ENCODE measurements at regions not wholly inside any gene's neighbourhood (a gene's known extent, or its start where the extent isn't known, plus 50 kb on each side); places are given as distances from the start of the nearest gene placed in this dataset.

DNA sequence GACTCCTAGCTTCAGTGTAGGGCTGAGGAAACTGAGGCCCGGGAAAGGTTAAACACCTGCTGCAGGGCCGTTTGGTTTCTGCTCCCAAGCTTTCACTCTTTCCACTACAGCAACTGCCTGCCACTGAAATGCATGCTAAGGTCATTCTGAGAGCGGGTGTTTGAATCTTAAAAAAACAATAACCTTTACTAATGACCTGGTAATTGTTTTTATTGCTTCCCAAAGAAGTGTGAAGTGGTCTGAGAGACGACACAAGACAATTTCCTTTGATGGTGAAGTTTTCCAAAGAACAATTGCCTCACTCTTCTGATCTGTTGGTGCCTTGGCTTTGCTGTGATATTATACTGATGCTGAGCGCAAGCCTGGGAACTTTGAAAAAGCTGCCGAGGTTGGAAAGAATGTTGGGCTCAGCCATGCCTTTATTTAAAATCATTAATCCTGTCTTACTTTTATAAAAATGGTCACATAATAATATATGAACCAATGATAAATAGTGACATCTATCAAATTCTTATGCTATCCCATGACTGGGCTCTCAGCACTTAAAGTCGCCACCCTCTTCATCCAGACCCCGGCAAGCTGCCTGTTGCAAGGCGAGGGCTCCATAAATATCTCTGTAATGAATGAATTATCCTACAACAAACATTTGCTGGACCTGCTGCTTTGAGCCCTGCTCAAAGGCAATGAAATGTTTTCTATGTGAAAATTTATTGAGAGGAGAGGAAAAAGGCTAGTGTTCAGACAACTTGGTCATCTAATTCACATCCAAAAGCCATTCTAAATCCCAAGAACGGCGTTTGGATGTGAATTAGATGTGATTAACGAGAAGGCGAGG is 67.8 kb upstream of the SOD3 start:
- no peaks in the 10 kb centered on the region for H3K4me1 Mint-ChIP-seq
- H3K27me3 Mint-ChIP-seq, result peaks cover 6% of the 10 kb centered on the region
- H3K27ac Mint-ChIP-seq, result no peak overlapping the region
- H3K9me3 Mint-ChIP-seq, result no peaks in the 10 kb centered on the region
- DNase-seq, result no peak
- H3K4me3 Mint-ChIP-seq, result no peak overlapping the region
- no peak for ATAC-seq

DNA sequence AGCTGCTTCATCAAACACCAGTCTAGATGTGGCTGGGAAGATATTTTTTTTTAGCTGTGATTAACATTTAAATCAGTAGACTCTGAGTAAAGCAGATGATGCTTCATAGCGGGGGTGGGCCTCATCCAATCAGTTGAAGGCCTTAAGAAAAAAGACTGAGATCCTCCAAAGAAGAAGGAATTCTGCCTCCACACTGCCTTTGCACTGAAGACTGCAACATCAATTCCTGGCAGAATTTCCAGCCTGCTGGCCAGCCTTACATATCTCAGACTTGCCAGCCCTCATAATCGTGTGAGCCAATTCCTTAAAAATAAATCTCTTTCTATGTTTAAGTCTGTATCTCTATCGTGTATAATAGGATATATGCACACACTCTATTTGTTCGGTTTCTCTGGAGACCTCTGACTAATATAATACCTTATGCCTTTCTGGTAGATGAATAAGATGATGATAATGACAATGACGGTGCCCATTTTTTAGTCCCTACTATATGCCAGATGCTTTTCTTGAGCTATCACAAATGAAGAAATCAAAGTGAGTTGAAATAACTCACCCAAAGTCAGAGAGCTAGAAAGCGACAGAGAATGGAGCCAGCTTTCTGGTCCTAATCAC is 66.1 kb upstream of the SOD3 start:
- Mint-ChIP-seq H3K4me1 (no peaks in the 10 kb centered on the region), H3K27me3 (peaks cover 6% of the 10 kb centered on the region), H3K9me3 (no peaks in the 10 kb centered on the region), H3K4me3 (no peak overlapping the region), H3K27ac (no peak overlapping the region)
- ATAC-seq (no peak), DNase-seq (no peak)

DNA sequence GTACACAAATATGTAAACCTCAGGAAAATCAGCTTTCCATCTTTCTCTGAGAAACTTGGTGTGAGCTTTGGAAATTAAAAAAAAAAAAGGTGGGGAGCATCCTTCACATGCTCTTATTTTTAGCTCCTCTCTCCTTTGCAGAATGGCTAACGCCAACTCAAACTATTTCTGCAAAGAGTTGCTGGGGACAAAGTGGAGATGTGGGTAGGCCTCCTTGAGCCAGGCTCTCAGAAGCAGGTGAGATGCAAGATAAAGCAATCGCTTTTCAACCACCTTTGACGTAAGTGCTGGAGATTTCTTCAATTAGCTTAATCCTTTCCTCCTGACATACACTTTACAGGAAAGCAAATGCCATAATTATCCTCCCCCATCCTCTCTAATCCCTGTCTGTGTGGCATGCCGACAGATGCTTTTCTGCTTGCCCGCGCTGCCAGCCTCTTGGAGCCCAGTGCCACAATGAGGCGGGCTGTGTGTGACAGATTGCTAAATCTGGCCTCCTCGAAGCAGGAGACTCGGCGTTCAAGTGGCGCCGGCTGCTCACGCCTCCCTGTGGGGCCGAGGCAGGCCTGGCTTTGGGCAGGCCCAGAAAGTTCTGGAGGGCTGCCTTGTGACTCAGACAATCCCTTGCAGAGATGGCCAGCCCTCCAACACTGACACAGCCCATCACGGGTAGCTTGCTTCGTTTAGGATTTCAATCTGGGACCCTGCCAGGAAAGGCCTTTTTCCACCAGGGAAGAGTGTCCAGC is 64.9 kb upstream of the SOD3 start:
- DNase-seq (no peak), ATAC-seq (no peak)
- no peaks in the 10 kb centered on the region for H3K4me1 Mint-ChIP-seq
- no peak overlapping the region for H3K4me3 Mint-ChIP-seq
- H3K27me3 Mint-ChIP-seq, result peaks cover 6% of the 10 kb centered on the region
- H3K9me3 Mint-ChIP-seq, result no peaks in the 10 kb centered on the region
- no peak overlapping the region for H3K27ac Mint-ChIP-seq

DNA sequence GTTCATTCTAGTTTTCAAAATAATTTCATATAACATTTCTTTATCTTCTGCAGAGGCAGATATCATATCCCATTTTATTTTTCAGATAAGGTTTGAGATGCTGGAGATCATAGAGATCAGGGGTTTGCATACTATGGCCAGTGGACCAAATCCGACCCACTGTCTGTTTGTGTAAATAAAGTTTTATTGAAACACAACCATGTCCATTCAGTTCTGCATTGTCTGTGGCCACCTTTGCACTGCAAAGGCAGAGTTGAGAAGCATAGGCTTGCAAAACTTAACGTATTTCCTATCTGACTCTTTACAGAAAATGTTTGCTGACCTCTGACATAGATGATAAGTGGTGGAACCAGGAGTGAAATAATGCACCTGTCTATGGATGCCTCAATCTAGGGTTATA is 63.9 kb upstream of the SOD3 start:
- Mint-ChIP-seq H3K27ac (no peak overlapping the region), H3K27me3 (peaks cover 6% of the 10 kb centered on the region)
- no peak for ATAC-seq

DNA sequence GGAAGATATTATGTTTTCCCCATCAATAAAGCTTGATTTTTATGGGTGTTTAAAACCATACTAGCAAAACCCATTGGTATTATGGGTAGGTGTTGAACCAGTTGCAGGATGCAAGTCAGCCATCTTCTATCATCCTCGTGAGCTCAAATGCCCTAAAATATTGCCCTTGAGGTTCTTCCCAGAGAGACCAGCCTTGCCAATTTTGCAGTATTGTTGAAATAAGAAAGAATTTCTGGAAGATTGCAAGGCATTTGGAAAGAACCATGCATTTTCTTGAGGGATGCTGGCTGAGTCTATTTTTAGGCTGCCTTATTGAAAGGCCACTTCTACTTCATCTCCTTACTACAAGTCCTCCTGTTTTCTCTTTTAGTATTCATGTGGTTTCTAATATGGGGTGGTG is 60.9 kb upstream of the SOD3 start:
- Mint-ChIP-seq H3K4me3 (no peak overlapping the region), H3K27me3 (peaks cover 6% of the 10 kb centered on the region), H3K27ac (no peak overlapping the region), H3K4me1 (no peaks in the 10 kb centered on the region), H3K9me3 (peaks cover 10 to 23% of the 10 kb centered on the region in 2 donors)
- DNase-seq (no peak), ATAC-seq (no peak)

More for the DNA sequence above, 63.9 kb upstream of the SOD3 start:
- H3K4me3 Mint-ChIP-seq, result no peak overlapping the region
- no peaks in the 10 kb centered on the region for H3K4me1 Mint-ChIP-seq
- no peak for DNase-seq
- H3K9me3 Mint-ChIP-seq, result peaks cover 5 to 6% of the 10 kb centered on the region in 2 donors

DNA sequence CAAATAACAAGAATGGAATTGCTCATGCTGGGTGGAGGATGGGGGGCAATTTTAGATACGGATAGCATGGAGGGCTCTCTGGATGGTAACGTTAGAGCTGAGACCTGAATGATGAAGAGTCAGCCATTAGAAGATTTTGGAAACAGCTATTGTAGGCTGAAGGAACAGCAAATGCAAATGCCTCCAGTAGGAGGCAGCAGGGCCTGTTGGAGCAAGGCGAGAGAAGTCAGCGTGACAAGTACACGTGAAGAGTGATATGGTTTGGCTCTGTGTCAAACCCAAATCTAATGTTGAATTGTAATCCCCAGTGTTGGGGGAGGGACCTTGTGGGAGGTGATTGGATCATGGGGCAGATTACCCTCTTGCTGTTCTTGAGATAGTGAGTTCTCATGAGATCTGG is 59.3 kb upstream of the SOD3 start:
- ATAC-seq, result no peak
- Mint-ChIP-seq H3K4me1 (no peaks in the 10 kb centered on the region), H3K9me3 (peaks cover 10 to 23% of the 10 kb centered on the region in 2 donors), H3K27me3 (peaks cover 13% of the 10 kb centered on the region), H3K27ac (no peak overlapping the region), H3K4me3 (no peak overlapping the region)
- DNase-seq, result no peak

DNA sequence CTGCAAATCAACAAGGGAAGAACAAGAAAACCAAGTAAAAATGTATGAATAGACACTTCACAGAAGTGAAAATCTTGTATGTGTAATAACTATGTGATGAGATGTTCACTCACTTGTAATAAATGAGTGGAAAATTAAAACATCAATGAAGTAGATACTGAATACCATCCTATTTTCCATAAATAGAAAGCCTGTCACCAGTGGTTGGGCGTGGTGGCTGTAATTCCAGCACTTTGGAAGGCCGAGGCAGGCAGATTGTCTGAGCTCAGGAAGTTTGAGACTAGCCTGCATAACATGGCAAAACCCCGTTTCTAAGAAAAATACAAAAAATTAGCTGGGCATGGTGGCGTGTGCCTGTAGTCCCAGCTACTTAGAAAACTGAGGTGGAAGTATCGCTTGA is 53.5 kb upstream of the SOD3 start:
- H3K27me3 Mint-ChIP-seq, result peaks cover 19% of the 10 kb centered on the region
- no peaks in the 10 kb centered on the region for H3K4me1 Mint-ChIP-seq
- no peak overlapping the region for H3K4me3 Mint-ChIP-seq
- H3K9me3 Mint-ChIP-seq, result peaks cover 1 to 16% of the 10 kb centered on the region in 2 donors
- ATAC-seq (no peak), DNase-seq (no peak)
- H3K27ac Mint-ChIP-seq, result no peak overlapping the region

DNA sequence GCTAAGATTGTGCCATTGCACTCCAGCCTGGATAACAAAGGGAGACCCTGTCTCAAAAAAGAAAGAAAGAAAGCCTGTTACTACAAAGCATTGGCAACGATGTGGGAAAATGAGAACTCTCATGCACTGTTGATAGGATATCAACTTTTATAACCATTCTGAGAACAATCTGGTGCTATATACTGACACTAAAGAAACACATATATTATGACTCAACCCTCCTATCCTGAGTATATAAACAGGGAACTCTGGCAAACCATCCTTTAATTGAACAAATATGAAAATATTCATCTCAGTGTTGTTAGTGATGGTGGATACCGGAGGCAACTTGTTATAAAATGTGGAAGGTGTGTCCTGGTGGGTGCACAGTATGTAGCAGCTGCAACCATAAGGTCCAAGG is 53.0 kb upstream of the SOD3 start:
- H3K9me3 Mint-ChIP-seq, result peaks cover 0 to 12% of the 10 kb centered on the region in 2 donors
- H3K4me1 Mint-ChIP-seq, result no peaks in the 10 kb centered on the region
- peaks cover 19% of the 10 kb centered on the region for H3K27me3 Mint-ChIP-seq
- no peak overlapping the region for H3K4me3 Mint-ChIP-seq
- H3K27ac Mint-ChIP-seq, result no peak overlapping the region
- ATAC-seq (no peak), DNase-seq (no peak)

DNA sequence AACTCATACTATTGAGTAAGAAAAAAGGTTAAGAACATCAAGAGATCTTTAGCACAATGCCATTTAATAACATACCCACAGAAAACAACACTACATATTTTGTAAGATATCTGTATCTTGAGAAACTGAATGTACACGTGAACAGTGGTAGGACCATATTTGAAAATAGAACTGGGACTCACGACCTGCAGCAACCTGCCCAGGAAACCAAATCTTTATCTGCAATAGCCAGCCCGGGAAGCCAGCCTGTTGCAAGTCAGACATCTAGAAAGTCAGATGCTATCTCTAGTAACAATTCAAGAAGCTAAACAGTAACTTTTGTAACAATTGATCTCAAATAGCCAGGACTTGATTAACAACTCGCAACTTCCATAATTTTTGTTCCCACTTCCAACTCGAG is 52.6 kb upstream of the SOD3 start:
- Mint-ChIP-seq H3K27me3 (peaks cover 19% of the 10 kb centered on the region), H3K4me3 (no peak overlapping the region), H3K4me1 (no peaks in the 10 kb centered on the region), H3K27ac (no peak overlapping the region), H3K9me3 (peaks cover 0 to 8% of the 10 kb centered on the region in 2 donors)
- ATAC-seq, result no peak
- no peak for DNase-seq

DNA sequence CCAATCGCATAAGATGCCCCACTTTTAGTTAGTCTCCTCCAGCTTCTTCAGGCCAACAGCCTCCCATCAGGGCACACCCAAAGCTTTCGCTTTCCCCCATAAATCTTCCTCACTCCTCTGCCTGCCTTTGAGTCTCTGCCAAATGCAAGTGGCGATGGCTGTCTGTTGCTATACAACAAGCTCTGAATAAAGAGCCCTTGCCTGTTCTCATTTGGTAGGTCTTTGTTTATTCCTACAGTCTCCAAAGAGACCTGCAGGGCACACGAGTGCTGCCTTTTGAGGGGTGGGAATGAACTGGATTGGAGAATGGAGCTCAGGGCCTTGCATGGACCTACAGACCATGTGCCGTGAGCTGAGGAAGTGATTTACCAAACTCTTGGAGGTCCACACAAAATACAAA is 52.2 kb upstream of the SOD3 start:
- Mint-ChIP-seq H3K9me3 (peaks cover 0 to 3% of the 10 kb centered on the region in 2 donors), H3K27me3 (peaks cover 19% of the 10 kb centered on the region), H3K4me1 (no peaks in the 10 kb centered on the region), H3K4me3 (no peak overlapping the region), H3K27ac (no peak overlapping the region)
- no peak for DNase-seq
- no peak for ATAC-seq

DNA sequence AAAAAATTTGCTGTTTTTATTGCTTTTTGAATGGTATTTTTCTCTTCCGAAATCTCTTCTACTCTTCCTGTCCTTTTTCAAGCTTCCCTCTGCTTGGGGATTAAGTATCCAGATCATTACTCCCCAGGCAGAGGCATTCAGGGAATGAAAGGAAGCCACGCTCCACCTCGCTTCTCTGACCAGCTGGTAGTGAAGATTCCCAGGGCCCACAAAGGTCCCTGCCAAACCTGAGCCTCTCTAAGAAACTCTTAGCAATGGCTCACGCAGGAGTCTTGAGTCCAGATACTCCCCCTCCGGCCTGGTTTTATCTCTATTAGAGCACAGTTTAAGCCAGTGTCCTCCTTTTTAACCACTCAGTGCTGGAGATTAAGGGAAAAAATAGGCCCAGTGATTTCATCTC is 51.4 kb upstream of the SOD3 start:
- no peaks in the 10 kb centered on the region for H3K9me3 Mint-ChIP-seq
- peaks cover 19% of the 10 kb centered on the region for H3K27me3 Mint-ChIP-seq
- DNase-seq (no peak), ATAC-seq (no peak)
- no peak overlapping the region for H3K4me3 Mint-ChIP-seq
- no peaks in the 10 kb centered on the region for H3K4me1 Mint-ChIP-seq
- no peak overlapping the region for H3K27ac Mint-ChIP-seq

DNA sequence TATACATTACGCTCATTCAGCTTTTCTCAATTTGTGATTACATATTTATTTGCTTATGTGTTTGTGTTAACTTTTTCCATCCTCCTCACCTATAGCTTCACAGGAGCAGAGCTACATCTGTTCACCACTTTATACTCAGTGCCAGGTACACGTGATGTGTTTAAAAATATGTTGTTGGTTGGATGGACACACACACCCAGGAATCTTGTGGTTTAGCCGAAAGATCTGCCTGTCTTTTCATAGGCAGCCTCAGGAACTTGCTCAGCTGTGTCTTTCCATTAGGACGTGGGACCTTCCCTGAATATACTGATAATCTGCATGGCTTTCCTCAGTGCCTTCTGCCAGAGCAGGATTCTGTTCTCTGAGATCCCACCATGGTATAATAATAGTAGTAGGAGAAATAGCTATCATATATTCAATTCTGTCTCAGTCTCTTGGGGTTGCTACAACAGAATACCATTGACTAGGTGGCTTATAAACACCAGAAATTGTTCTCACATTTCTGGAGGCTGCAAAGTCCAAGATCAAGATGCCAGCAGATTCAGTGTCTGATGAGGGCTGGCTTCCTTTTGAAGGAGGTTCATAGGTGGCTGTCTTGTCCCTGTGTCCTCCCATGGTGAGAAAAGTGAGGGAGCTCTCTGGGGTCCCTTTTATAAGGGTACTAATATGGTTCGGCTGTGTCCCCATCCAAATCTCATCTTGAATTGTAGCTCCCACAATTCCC is 50.0 kb upstream of the SOD3 start:
- no peaks in the 10 kb centered on the region for H3K4me1 Mint-ChIP-seq
- H3K27me3 Mint-ChIP-seq, result peaks cover 19% of the 10 kb centered on the region
- no peak overlapping the region for H3K4me3 Mint-ChIP-seq
- no peak for ATAC-seq
- DNase-seq, result no peak
- H3K27ac Mint-ChIP-seq, result no peak overlapping the region
- H3K9me3 Mint-ChIP-seq, result no peaks in the 10 kb centered on the region
